DMS53 (cell line): ENCODE measurements at regions not wholly inside any gene's neighbourhood (a gene's known extent, or its start where the extent isn't known, plus 50 kb on each side); places are given as distances from the start of the nearest gene placed in this dataset.
"Not testable (repeated sequence)": the region's sequence is repeated elsewhere in the genome, so short reads cannot be mapped to it uniquely, and the experiment has no call there.

Source experiments
- DNase-seq: peaks from one replicate; lab custom pipeline; 2025; lab: John Stamatoyannopoulos, UW

DNA sequence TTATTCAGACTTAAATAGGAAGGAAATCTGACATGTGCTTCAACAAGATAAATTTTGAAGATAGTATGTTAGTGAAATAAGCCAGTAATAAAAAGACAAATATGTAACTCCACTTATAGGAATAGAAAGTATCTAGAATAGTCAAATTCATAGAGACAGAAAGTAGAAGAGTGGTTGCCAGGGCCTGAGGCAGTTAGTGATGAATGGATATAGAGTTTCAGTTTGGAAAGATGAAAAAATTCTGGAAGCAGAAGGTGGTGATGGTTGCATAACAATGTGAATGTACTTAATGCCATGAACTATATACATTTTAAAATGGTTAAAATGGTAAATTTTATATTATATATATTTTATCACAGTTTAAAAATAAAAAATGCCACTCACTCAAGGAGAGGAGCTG lies 54.3 kb downstream of the HAND2 start:
- DNase-seq, result no peak

DNA sequence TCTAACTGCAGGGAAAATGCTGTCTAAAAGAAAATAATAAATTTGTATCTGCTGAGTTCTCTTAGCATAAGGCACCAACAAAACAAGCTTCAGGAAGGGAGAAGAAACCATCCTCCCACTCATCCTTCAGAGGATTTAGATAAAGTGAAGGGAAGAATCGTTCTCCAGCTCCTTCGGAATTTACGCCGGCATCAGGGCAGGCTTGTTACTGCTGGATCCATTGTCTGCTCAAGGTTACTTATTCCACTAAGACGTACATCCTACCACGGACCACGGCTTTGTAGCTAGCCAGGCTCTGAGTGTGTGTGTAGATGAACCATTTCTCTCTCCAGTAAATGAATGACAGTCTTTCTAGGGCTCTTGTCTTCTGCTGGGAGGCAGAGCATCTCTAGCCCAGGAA lies 60.4 kb downstream of the HAND2 start:
- no peak for DNase-seq

DNA sequence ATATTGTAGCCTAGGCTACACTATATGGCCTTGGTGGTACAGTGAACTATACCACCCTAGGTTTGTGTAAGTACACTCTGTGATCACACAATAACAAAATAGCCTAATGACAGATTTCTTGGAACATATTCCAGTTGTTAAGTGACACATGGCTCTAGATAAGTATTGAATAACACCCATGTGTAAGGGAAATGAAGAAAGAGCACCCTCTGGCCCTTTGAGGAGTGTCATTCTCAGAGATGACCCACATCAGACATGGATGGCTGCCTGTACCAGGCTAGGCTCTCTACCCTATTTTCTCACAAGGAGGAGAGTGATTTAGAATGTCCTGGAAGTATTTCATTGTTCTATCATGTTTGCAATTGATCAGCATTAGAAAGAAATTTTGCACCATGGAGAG lies 61.7 kb downstream of the HAND2 start:
- DNase-seq, result no peak

DNA sequence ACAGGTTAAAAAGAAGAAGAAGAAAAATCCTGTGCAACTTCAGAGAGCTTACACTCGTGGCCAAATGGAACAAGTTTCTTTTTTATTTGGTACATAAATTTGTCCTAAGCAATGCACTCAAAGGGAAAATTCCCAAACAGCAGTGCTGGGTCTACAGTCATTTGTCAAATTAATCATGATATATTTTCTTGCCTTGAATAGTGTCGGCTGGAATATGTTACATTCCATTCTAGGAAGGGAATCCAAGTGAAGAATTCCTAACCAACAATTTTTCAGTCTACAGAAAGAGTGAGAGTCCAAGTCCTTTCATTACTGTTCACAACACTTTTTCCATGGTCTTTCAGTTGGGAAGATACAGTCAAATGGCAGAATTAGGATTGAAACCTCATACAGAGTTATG lies 63.9 kb downstream of the HAND2 start:
- no peak for DNase-seq

DNA sequence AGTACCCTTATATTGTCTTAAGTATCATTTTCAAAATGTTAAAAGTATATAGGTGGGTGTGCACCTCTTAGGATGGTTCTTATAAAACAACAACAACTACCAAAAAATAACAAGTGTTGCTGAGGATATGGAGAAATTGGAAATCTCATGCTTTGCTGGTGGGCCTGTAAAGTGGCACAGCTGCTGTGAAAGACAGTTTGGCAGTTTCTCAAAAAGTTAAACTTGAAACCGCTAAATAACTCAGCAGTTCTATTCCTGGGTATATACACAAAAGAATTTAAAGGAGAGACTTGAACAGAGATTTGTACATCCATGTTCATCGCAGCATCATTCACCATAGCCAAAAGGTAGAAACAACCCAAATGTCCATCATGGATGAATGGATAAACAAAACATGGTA lies 65.5 kb downstream of the HAND2 start:
- DNase-seq, result no peak

DNA sequence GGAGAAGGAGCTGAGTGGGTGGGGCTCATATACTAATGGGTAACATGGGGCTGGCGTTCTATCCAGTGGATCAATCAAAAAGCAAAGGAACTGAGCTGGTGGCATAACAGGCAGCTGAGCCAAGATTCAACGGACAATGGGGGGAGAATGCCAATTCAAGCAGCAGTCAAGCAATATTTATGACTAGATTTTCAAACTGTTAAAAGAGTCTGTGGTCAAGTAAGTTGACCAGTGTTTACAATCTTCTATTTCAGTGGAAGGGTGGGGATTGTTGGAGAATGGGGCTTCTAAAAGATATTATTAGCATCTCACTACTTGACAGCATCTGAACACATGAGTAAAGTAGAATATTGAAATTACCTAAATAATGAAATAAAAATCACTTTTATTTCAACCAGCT lies 64.9 kb upstream of the SCRG1 start:
- DNase-seq, result no peak

DNA sequence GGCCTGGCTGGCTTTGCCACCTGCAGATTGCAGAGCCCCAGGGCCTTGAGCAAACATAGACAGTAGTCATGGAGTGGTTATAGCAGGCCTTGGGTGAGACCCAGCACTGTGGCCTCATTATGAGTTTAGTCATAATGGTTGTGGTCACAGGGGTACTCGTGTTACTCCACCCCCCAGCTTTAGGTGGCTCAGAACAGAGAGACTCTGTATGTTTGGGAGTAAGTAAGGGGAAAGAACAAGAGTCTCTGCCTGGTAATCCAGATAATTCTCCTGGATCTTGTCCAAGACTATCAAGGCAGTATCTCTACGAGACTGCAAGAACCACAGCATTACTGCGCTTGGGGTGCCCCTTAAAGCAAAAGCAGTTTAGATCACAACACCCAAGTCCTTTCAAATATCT lies 62.3 kb upstream of the SCRG1 start:
- no peak for DNase-seq

DNA sequence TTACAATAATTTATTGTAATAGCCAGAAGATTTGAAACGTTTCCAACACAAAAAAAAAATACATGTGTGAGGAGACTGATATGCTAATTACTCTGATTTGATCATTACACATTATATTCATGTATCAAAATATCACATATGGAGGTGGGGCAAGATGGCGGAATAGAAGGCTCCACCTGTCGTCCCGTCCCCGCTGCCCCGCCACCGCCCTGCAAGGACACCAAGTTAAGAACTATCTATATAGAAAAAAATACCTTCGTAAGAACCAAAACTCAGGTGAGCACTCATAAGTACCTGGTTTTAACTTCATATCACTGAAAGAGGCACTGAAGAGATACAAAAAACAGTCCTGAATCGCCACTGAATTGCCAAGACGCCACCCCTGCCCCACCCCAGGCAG lies 60.9 kb upstream of the SCRG1 start:
- no peak for DNase-seq

DNA sequence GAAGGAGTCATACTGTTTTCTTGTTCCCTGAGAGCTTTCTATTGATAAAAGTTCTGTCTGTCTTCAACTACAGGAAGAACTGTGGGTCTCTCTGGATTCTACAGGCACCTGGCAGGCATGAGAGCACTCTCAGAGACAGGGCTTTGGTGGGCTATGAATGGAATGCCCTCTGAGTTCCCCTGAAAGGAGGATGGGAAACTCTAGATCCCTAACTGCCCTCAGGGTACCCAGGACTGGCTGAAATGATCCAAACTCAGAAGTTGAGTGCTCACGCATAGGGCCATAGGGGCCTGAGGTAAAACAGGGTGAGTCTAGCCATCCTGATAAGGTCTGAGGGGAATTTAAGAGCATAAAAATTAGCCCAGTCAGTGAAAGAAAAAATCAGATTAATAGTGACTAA lies 59.0 kb upstream of the SCRG1 start:
- DNase-seq, result no peak

DNA sequence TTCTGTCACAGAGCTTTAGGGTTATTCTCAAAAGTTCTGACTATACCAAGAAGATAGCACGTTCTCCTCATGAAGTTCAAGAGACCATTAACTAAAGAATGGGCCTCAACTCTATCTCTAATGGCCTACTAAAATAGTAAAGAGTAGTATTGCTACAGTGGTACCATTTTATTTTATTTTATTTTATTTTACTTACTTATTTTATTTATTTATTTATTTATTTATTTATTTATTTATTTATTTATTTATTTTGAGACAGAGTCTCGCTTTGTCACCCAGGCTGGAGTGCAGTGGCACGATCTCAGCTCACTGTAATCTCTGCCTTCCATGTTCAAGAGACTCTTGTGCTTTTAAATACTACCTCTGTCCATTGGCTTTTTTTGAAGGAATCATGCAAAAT lies 52.5 kb upstream of the SCRG1 start:
- not testable (repeated sequence) for DNase-seq

DNA sequence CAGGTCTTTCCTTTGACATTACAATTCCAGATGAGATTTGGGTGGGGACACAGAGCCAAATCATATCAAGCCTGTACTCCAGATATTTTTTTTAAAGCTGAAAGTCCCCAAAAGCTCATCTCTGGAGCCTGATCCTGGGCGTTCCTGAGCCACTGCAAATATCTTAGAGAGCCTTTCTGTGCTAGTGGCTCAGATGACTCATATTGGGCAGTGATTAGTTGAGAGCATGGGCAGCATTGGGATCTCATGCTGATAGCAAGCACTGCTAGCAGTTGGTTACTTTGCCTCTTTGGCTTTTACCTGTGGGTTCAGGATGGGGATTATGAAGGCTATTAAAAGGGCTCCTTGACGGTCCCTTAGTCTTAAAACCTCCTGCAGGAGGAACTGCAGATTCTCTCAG lies 51.4 kb upstream of the SCRG1 start:
- no peak for DNase-seq

DNA sequence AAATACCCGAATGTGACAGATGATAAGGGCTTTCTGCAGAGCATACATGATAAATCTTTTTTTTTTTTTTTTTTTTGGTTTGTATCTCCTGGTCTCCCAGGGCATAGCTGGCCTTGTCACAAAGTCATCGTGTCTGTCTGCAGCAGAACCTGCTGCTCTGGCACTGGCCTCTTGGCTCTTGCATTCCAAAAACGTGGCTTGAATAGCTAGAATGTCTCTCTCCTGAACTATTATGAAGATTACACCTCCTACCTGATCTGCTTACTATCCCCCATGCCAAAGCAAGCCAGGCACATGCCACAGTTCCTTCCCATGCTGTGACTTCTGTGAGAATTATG lies 50.4 kb upstream of the SCRG1 start:
- DNase-seq, result peak; percentile 36

DNA sequence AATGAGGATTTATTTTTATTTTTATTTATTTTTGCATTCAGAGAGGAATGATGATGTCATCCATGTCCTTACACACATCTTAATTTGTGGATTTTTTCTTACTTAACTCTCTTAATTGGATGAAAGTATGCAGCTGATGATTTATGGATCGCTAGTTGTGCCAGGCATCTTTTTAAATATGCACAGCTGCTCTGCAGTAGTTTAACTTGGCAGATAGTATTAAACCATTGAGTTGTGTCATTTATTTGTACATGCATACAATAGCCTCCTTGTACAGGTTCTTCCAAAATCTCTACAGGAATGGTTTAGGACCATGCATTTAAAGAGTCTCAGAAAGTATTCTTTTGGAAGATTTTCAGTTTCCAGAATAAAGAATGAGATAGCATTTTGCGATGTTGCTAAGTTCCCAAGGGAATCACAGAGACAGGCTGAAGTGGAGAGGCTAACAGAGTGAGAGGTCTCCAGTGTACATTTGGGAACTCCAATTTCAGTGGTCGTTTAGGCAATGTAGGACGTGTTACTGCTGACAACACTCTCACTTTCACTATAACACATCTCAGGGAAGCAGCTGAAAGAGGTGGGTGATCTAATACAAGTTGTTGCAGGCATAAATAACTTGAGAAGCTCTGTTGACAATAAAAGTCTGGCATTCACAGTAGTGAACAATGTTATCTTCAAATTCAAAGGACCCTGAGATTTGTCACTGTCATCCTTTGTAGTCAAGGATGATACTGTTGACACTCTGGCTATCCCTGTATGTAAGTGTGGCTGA lies 49.9 kb upstream of the SCRG1 start:
- peak; percentile 36 for DNase-seq
